OCI-LY1 (cell line): ENCODE measurements at regions not wholly inside any gene's neighbourhood (a gene's known extent, or its start where the extent isn't known, plus 50 kb on each side); places are given as distances from the start of the nearest gene placed in this dataset.

ENCODE experiments used
- H2AFZ ChIP-seq: fragments of 200-600 bp; sonication (generic), shearing (Covaris generic); 2 replicates; pipeline ENCODE4 v1.6.0; 2014; ENCODE audit warnings: antibody characterized with exemption, mild to moderate bottlenecking, low read length
- H3F3A ChIP-seq: fragments of 200-600 bp; sonication (generic), shearing (Covaris generic); 2 replicates; pipeline ENCODE4 v1.6.0; 2014; ENCODE audit warnings: mild to moderate bottlenecking, antibody characterized with exemption, low read length, moderate library complexity; ENCODE audit not compliant: insufficient read depth
- H3K27ac ChIP-seq: fragments of 200-600 bp; sonication (generic); 2 replicates; pipeline ENCODE4 v1.5.1; 2014; ENCODE audit warnings: low read length, mixed run types, mild to moderate bottlenecking, low read depth; ENCODE audit not compliant: poor library complexity, severe bottlenecking
- H3K27me3 ChIP-seq: fragments of 200-600 bp; sonication (generic); 2 replicates; pipeline ENCODE4 v1.6.0; 2014; ENCODE audit warnings: antibody characterized with exemption, mild to moderate bottlenecking, low read length, moderate library complexity; ENCODE audit not compliant: insufficient read depth
- H3K36me3 ChIP-seq: fragments of 200-600 bp; sonication (generic); 2 replicates; pipeline ENCODE4 v1.6.1; 2014; ENCODE audit warnings: mild to moderate bottlenecking, antibody characterized with exemption, low read length, moderate library complexity, mixed read lengths; ENCODE audit not compliant: insufficient read depth
- H3K4me1 ChIP-seq: fragments of 200-600 bp; sonication (generic); 2 replicates; pipeline ENCODE4 v1.5.1; 2014; ENCODE audit warnings: mild to moderate bottlenecking, low read length, moderate library complexity; ENCODE audit not compliant: insufficient read depth, severe bottlenecking
- H3K4me2 ChIP-seq: fragments of 200-600 bp; sonication (generic), shearing (Covaris generic); 2 replicates; pipeline ENCODE4 v1.6.1; 2014; ENCODE audit warnings: low read length
- H3K4me3 ChIP-seq: fragments of 200-600 bp; sonication (generic); 2 replicates; pipeline ENCODE4 v1.5.1; 2014; ENCODE audit warnings: low read length, low read depth, mild to moderate bottlenecking, mixed read lengths; ENCODE audit not compliant: poor library complexity, severe bottlenecking
- H3K79me2 ChIP-seq: fragments of 200-600 bp; shearing (Covaris generic); 2 replicates; pipeline ENCODE4 v1.6.1; 2016; ENCODE audit warnings: mixed run types, low read length, mixed read lengths; ENCODE audit not compliant: insufficient read depth
- H3K9ac ChIP-seq: fragments of 200-600 bp; sonication (generic), shearing (Covaris generic); 2 replicates; pipeline ENCODE4 v1.6.1; 2014; ENCODE audit warnings: mild to moderate bottlenecking, low read length, mixed read lengths
- H3K9me2 ChIP-seq: fragments of 200-600 bp; sonication (generic), shearing (Covaris generic); 2 replicates; pipeline ENCODE4 v1.6.1; 2014; ENCODE audit warnings: low read depth, mild to moderate bottlenecking, low read length, mixed read lengths
- H3K9me3 ChIP-seq: fragments of 200-600 bp; shearing (Covaris generic); 2 replicates; pipeline ENCODE4 v1.6.1; 2014; ENCODE audit warnings: low read length, mixed read lengths
- H4K20me1 ChIP-seq: fragments of 200-600 bp; sonication (generic), shearing (Covaris generic); 2 replicates; pipeline ENCODE4 v1.6.0; 2016; ENCODE audit warnings: mild to moderate bottlenecking, low read length; ENCODE audit not compliant: insufficient read depth
- CTCF ChIP-seq: fragments of 200-600 bp; sonication (generic), shearing (Covaris generic); IDR thresholded peaks from 2 replicates; pipeline ENCODE4 v1.5.1; 2017; ENCODE audit warnings: mild to moderate bottlenecking, antibody characterized with exemption, low read length, moderate library complexity, mixed read lengths
- EZH2 ChIP-seq: fragments of 200-600 bp; sonication (generic), shearing (Covaris generic); IDR thresholded peaks from 2 replicates; pipeline ENCODE4 v1.8.0; 2017; ENCODE audit warnings: borderline replicate concordance, mixed run types, mild to moderate bottlenecking, antibody characterized with exemption, low read length, moderate library complexity, mixed read lengths

- Histone ChIP-seq H3K79me2 (no peaks in the 10 kb centered on the region), H3K9me2 (no peaks in the 10 kb centered on the region), H3K4me1 (no peaks in the 10 kb centered on the region), H3K27ac (no peak overlapping the region), H3F3A (no peaks in the 10 kb centered on the region), H3K27me3 (no peaks in the 10 kb centered on the region), H3K36me3 (no peaks in the 10 kb centered on the region), H3K4me3 (no peak overlapping the region), H2AFZ (no peak overlapping the region), H3K9me3 (no peaks in the 10 kb centered on the region), H3K4me2 (no peak overlapping the region), H4K20me1 (no peaks in the 10 kb centered on the region), H3K9ac (no peak overlapping the region)
- TF ChIP-seq CTCF, result no peak
- TF ChIP-seq EZH2, result no peak
Measured at GRCh38 chr3:80682951-80683350, 915.2 kb upstream of the ROBO1 start.

GRCh38 chr3:80682235-80682634, 914.4 kb upstream of the ROBO1 start:
- TF ChIP-seq CTCF (no peak), EZH2 (no peak)
- no peaks in the 10 kb centered on the region for H3K79me2 ChIP-seq

GRCh38 chr3:80677796-80678195, 910.0 kb upstream of the ROBO1 start:
- Histone ChIP-seq H3F3A (no peaks in the 10 kb centered on the region), H3K27me3 (no peaks in the 10 kb centered on the region), H3K4me1 (no peaks in the 10 kb centered on the region), H3K36me3 (no peaks in the 10 kb centered on the region), H3K4me3 (no peak overlapping the region), H3K9ac (no peak overlapping the region), H3K4me2 (no peak overlapping the region), H3K9me3 (no peaks in the 10 kb centered on the region), H4K20me1 (no peaks in the 10 kb centered on the region), H3K27ac (no peak overlapping the region), H3K79me2 (no peaks in the 10 kb centered on the region), H2AFZ (no peak overlapping the region), H3K9me2 (no peaks in the 10 kb centered on the region)
- TF ChIP-seq EZH2 (no peak), CTCF (no peak)

More at GRCh38 chr3:80682235-80682634, 914.4 kb upstream of the ROBO1 start:
- no peak overlapping the region for H3K4me3 ChIP-seq
- no peaks in the 10 kb centered on the region for H3K36me3 ChIP-seq
- no peaks in the 10 kb centered on the region for H3K9me2 ChIP-seq
- no peaks in the 10 kb centered on the region for H3F3A ChIP-seq
- H4K20me1 ChIP-seq, result no peaks in the 10 kb centered on the region
- H3K9ac ChIP-seq, result no peak overlapping the region
- H3K4me1 ChIP-seq, result no peaks in the 10 kb centered on the region
- no peaks in the 10 kb centered on the region for H3K9me3 ChIP-seq
- no peak overlapping the region for H2AFZ ChIP-seq
- H3K27me3 ChIP-seq, result no peaks in the 10 kb centered on the region
- H3K27ac ChIP-seq, result no peak overlapping the region
- no peak overlapping the region for H3K4me2 ChIP-seq
